ENCODE measurements at regions not wholly inside any gene's neighbourhood (a gene's known extent, or its start where the extent isn't known, plus 50 kb on each side); places are given as distances from the start of the nearest gene placed in this dataset.

DNA sequence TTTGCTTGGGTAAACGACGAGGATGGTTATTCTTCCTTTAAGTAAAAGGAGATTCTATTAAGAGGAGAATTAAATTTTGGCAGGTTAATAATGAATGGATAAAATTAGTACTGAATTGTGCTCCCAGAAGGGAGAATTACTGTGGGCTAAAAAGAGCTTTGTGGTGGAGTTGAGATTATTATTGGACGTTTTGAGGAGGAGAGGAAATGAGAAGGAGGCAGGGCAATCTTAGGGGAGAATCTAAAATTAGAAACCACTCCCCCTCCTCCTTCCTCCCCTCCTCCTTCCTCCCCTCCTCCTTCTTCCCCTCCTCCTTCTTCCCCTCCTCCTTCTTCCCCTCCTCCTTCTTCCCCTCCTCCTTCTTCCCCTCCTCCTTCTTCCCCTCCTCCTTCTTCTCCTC lies 331.8 kb downstream of the PRL start:
- Histone ChIP-seq H3K9me3 (no peaks in the 10 kb centered on the region), H3K27ac (no peak overlapping the region)

DNA sequence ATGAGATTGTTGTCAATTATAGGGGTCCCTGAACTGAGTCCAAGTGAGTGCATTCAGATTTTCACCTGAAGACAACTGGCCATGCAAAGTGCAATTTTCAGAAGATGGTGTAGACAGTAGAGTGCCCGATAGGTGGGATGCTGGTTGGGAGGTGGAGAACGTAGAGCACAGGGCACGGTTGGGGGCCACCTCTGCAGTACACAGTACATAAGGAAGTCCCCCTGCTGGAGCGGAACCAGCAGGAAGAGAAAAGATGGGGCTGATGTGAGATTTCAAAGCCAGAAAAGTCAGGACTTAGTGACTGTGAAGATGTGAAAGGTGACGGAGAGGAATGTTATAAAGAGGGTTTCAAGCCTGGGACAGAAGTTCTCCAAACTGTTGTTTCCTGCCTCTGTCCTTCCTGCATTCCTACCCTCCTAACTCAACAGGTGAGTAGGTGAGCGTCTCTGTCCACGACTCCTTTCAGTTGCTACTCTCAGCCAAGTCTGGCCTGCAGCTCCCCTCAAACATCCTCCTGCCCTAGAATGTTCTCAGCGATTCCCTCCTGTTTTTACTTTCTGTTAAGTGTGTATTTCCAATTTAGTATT lies 330.8 kb downstream of the PRL start:
- TF ChIP-seq POLR2A (IDR thresholded peaks at IDR 0.05), result no peak
- TF ChIP-seq EP300 (IDR thresholded peaks at IDR 0.05), result no peak
- TF ChIP-seq, protein P1, sequence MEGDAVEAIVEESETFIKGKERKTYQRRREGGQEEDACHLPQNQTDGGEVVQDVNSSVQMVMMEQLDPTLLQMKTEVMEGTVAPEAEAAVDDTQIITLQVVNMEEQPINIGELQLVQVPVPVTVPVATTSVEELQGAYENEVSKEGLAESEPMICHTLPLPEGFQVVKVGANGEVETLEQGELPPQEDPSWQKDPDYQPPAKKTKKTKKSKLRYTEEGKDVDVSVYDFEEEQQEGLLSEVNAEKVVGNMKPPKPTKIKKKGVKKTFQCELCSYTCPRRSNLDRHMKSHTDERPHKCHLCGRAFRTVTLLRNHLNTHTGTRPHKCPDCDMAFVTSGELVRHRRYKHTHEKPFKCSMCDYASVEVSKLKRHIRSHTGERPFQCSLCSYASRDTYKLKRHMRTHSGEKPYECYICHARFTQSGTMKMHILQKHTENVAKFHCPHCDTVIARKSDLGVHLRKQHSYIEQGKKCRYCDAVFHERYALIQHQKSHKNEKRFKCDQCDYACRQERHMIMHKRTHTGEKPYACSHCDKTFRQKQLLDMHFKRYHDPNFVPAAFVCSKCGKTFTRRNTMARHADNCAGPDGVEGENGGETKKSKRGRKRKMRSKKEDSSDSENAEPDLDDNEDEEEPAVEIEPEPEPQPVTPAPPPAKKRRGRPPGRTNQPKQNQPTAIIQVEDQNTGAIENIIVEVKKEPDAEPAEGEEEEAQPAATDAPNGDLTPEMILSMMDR (IDR thresholded peaks at IDR 0.05), result no peak
- Histone ChIP-seq H3K4me1 (peaks cover 0 to 24% (median 0%) of the 10 kb centered on the region in 4 donors), H3K36me3 (no peaks in the 10 kb centered on the region), H3K9me3 (no peaks in the 10 kb centered on the region), H3K4me3 (no peak overlapping the region), H3K27ac (no peak overlapping the region), H3K27me3 (no peaks in the 10 kb centered on the region)
- WGBS, 2 donors, result 87 to 90% methylated on average over 8 of the region's 8 CpGs
- no peak for DNase-seq (ENCODE audit: low spot score in 2 of 2)

More for the DNA sequence above, 331.8 kb downstream of the PRL start:
- H3K27me3 ChIP-seq, result no peaks in the 10 kb centered on the region
- no peaks in the 10 kb centered on the region for H3K36me3 ChIP-seq
- no peak for TF ChIP-seq EP300 (IDR thresholded peaks at IDR 0.05)
- no peak for TF ChIP-seq POLR2A (IDR thresholded peaks at IDR 0.05)
- TF ChIP-seq, protein P1 (IDR thresholded peaks at IDR 0.05), result no peak
- H3K4me1 ChIP-seq, result peaks cover 0 to 21% (median 0%) of the 10 kb centered on the region in 4 donors
- WGBS, 2 donors, result 43 to 49% methylated on average over 3 of the region's 3 CpGs
- no peak for DNase-seq (ENCODE audit: low spot score in 2 of 2)
- H3K4me3 ChIP-seq, result no peak overlapping the region

DNA sequence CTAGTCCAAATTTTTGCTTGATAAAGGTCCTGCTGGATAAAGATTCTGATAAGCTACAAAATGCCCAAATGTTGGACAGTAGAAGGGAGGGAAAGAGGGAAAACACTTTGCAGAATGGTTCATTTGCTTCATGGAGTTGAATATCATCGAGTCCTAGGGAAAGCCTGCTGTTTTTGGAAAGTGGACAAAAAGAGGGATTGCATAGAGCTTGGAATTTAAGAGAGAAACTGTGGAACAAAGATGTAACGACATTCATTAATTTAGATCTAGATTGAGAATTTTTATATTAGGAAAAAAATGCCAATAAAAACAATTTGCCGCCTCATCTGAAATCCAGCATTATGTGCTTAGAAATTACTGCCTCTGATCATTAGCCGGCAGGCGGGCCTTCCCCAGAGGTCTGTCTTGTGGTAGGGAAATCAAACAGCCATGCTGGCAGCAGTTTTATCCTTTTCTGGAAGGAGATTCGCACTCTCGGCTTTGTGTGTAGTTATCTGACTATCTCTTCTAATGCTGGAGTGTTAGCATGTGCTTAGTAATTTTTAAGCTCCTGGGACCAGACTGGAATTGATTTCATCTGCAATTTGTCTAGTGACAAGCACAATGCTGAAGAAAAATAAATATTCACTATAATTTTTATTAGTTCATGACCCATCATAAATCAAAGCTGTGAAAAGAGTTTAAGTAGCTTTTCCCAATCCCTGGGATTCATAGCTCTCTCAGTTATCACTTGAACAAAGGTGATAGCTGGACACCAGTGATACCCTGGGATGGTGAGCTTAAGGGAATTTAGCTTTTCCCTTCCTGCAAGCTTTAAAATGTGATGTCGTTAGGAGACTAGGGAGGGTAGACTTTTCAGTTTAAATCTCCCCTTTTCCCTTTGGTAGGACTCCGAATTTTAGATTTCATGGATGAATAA lies 329.5 kb downstream of the PRL start:
- no peak for DNase-seq (ENCODE audit: low spot score in 2 of 2)
- Histone ChIP-seq H3K27me3 (no peaks in the 10 kb centered on the region), H3K9me3 (no peaks in the 10 kb centered on the region), H3K27ac (peak overlapping the region in 1 of 4 donors; percentile 12), H3K36me3 (no peaks in the 10 kb centered on the region), H3K4me3 (no peak overlapping the region), H3K4me1 (peaks cover 0 to 26% (median 0%) of the 10 kb centered on the region in 4 donors)
- no peak for TF ChIP-seq POLR2A (IDR thresholded peaks at IDR 0.05)
- TF ChIP-seq, protein P1 (IDR thresholded peaks at IDR 0.05), result peak in 1 of 5 experiments; percentile 13
- TF ChIP-seq EP300 (IDR thresholded peaks at IDR 0.05), result no peak
- 50 to 53% methylated on average over 9 of the region's 9 CpGs for WGBS, 2 donors

DNA sequence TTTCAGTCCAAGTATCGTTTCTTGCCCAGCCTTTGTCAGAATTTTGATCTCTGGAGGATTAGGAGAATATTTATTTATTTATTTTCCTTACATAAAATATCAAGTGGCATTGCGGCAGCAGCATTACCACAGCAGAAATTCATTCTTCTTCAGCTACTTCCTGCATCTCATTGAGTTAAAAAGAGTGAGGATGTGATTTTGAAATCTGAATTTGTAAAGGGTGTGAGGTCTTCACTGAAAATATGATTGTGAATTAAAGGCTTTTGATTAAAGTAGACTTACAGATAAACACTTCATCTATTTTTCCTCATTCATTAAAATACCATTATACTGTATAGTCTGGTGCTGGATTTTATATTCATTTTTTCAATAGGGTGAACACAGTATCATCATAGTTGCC lies 328.4 kb downstream of the PRL start:
- H3K9me3 ChIP-seq, result no peaks in the 10 kb centered on the region
- DNase-seq (ENCODE audit: low spot score in 2 of 2), result no peak
- H3K27ac ChIP-seq, result no peak overlapping the region
- H3K4me3 ChIP-seq, result no peak overlapping the region
- no peak for TF ChIP-seq POLR2A (IDR thresholded peaks at IDR 0.05)
- no peak for TF ChIP-seq EP300 (IDR thresholded peaks at IDR 0.05)
- TF ChIP-seq, protein P1 (IDR thresholded peaks at IDR 0.05), result no peak
- H3K36me3 ChIP-seq, result no peaks in the 10 kb centered on the region
- 72 to 82% methylated on average over 2 of the region's 2 CpGs for WGBS, 2 donors
- peaks cover 0 to 26% (median 0%) of the 10 kb centered on the region in 4 donors for H3K4me1 ChIP-seq
- H3K27me3 ChIP-seq, result no peaks in the 10 kb centered on the region

DNA sequence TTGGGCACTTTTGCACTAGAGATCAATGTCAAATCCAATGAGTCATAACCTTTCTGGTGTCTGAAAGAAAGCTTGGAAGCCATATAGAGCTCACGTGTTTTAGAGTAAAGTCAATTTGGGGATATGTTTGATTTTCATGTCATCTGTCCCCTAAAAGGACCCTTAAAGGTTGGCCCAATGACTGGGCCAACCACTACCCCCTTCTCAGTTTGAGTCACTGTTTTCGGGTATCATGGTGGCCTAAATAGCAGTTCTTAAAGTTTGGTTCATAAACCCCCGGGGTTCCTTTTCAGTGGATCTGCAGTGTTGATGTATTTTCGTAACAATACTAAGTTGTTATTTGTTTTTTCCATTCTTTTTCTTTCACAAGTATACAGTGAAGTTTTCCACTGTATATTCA lies 327.6 kb downstream of the PRL start:
- Histone ChIP-seq H3K9me3 (no peaks in the 10 kb centered on the region), H3K4me3 (no peak overlapping the region), H3K27me3 (no peaks in the 10 kb centered on the region), H3K36me3 (no peaks in the 10 kb centered on the region), H3K4me1 (peaks cover 0 to 23% (median 0%) of the 10 kb centered on the region in 4 donors), H3K27ac (no peak overlapping the region)
- DNase-seq (ENCODE audit: low spot score in 2 of 2), result no peak
- TF ChIP-seq, protein P1 (IDR thresholded peaks at IDR 0.05), result no peak
- no peak for TF ChIP-seq EP300 (IDR thresholded peaks at IDR 0.05)
- TF ChIP-seq POLR2A (IDR thresholded peaks at IDR 0.05), result no peak
- WGBS, 2 donors, result 92 to 95% methylated on average over 4 of the region's 4 CpGs
